Erythroblast (primary cell): ENCODE measurements at regions not wholly inside any gene's neighbourhood (a gene's known extent, or its start where the extent isn't known, plus 50 kb on each side); places are given as distances from the start of the nearest gene placed in this dataset.

Source experiments
- GATA1 ChIP-seq: IDR thresholded peaks from 2 replicates; pipeline ENCODE4 v1.6.1; 2011; ENCODE audit warnings: low read depth, mild to moderate bottlenecking, control low read depth, low read length, moderate library complexity
- POLR2A ChIP-seq: IDR thresholded peaks from 2 replicates; pipeline ENCODE4 v1.6.1; 2011; ENCODE audit warnings: mild to moderate bottlenecking, low read length

- TF ChIP-seq POLR2A (no peak), GATA1 (no peak)
Measured at GRCh38 chr14:32022525-32022924, 54.6 kb upstream of the ARHGAP5 start.
